SK-N-SH (cell line): ENCODE measurements at regions not wholly inside any gene's neighbourhood (a gene's known extent, or its start where the extent isn't known, plus 50 kb on each side); places are given as distances from the start of the nearest gene placed in this dataset.

Experiments
- CTCF ChIA-PET: fragments of 300-600, 350-600 bp; formaldehyde crosslinking; extraction: SDS; loops from one replicate; lab custom pipeline; 2021; lab: Yijun Ruan, JAX
- POLR2A ChIA-PET: fragments of 350-600 bp; sonication (Branson Sonifier 250); formaldehyde crosslinking; extraction: SDS; loops from one replicate; lab custom pipeline; 2020; ENCODE audit warnings: antibody characterized with exemption, inconsistent platforms; lab: Yijun Ruan, JAX
- DNase-seq: peaks from one replicate; pipeline ENCODE4 v3.0.0; 2012
- H2AFZ ChIP-seq: fragments of 200-600 bp; sonication (generic); 2 replicates; pipeline ENCODE4 v1.8.1; 2016; ENCODE audit warnings: antibody characterized with exemption, mild to moderate bottlenecking, low read depth
- H3F3A ChIP-seq: fragments of 200-600 bp; sonication (generic); replicated peaks from 2 replicates; pipeline ENCODE3; 2016; ENCODE audit warnings: antibody characterized with exemption, mild to moderate bottlenecking; ENCODE audit not compliant: insufficient read depth
- H3K27ac ChIP-seq, 2 experiments: fragments of 200-500 bp in 1 of 2; fragments of 200-600 bp in 1 of 2; sonication (Bioruptor generic) in 1 of 2; sonication (generic), shearing (Covaris generic) in 1 of 2; 2 replicates each; pipeline versions ENCODE4 v1.5.1 to v1.6.1; 2014 to 2016; ENCODE audit warnings: low read depth in 2 of 2, inconsistent platforms in 1 of 2, low read length in 1 of 2, mild to moderate bottlenecking in 1 of 2, mixed read lengths in 1 of 2
- H3K27me3 ChIP-seq: fragments of 200-600 bp; sonication (generic), shearing (Covaris generic); 2 replicates; pipeline ENCODE4 v1.6.1; 2016; ENCODE audit warnings: mixed run types; ENCODE audit not compliant: insufficient read depth
- H3K36me3 ChIP-seq, 2 experiments: fragments of 200-500 bp in 1 of 2; fragments of 200-600 bp in 1 of 2; sonication (Bioruptor generic) in 1 of 2; sonication (generic) in 1 of 2; replicated peaks in 1 of 2; 2 replicates each; pipeline versions ENCODE3 to v1.5.1; 2014 to 2016; ENCODE audit warnings: low read length in 1 of 2, mild to moderate bottlenecking in 1 of 2; ENCODE audit not compliant: insufficient read depth in 2 of 2, control insufficient read depth in 1 of 2
- H3K4me1 ChIP-seq, 2 experiments: fragments of 200-500 bp in 1 of 2; fragments of 200-600 bp in 1 of 2; sonication (Bioruptor generic) in 1 of 2; sonication (generic), shearing (Covaris generic) in 1 of 2; 2 replicates each; pipeline versions ENCODE4 v1.5.1 to v1.6.1; 2014 to 2016; ENCODE audit warnings: low read depth in 1 of 2, low read length in 1 of 2, mixed run types in 1 of 2; ENCODE audit not compliant: insufficient read depth in 2 of 2, control insufficient read depth in 1 of 2
- H3K4me2 ChIP-seq: fragments of 200-600 bp; sonication (generic), shearing (Covaris generic); 2 replicates; pipeline ENCODE4 v1.6.1; 2017; ENCODE audit warnings: mixed run types
- H3K4me3 ChIP-seq, 2 experiments: fragments of 200-500 bp in 1 of 2; fragments of 200-600 bp in 1 of 2; sonication (Bioruptor generic) in 1 of 2; sonication (generic), shearing (Covaris generic) in 1 of 2; 2 replicates each; pipeline versions ENCODE4 v1.5.1 to v1.8.1; 2014 to 2016; ENCODE audit warnings: low read depth in 2 of 2, inconsistent platforms in 1 of 2, low read length in 1 of 2, mild to moderate bottlenecking in 1 of 2, mixed read lengths in 1 of 2, moderate library complexity in 1 of 2
- H3K79me2 ChIP-seq: fragments of 200-600 bp; sonication (generic); 2 replicates; pipeline ENCODE4 v1.8.1; 2017; ENCODE audit warnings: mild to moderate bottlenecking; ENCODE audit not compliant: insufficient read depth
- H3K9ac ChIP-seq: fragments of 200-600 bp; sonication (generic); 2 replicates; pipeline ENCODE4 v1.6.1; 2017; ENCODE audit warnings: mixed run types
- H3K9me2 ChIP-seq: fragments of 200-600 bp; sonication (generic); 2 replicates; pipeline ENCODE4 v1.6.1; 2017; ENCODE audit warnings: mixed run types
- H3K9me3 ChIP-seq: fragments of 200-600 bp; sonication (generic); 2 replicates; pipeline ENCODE4 v1.6.1; 2017; ENCODE audit warnings: mixed run types, mild to moderate bottlenecking, moderate library complexity
- H4K20me1 ChIP-seq: fragments of 200-600 bp; sonication (generic); 2 replicates; pipeline ENCODE4 v1.6.1; 2017; ENCODE audit warnings: mild to moderate bottlenecking, mixed run types; ENCODE audit not compliant: insufficient read depth
- CHD2 ChIP-seq: fragments of 150-350 bp; IDR thresholded peaks from 2 replicates; pipeline ENCODE4 v1.6.1; 2018; ENCODE audit warnings: low read length; ENCODE audit not compliant: partially characterized antibody
- EP300 ChIP-seq, 2 experiments: IDR thresholded peaks; 2 replicates each; pipeline versions ENCODE4 v1.4.0 to v1.6.1; 2012; ENCODE audit warnings: borderline replicate concordance in 1 of 2, low read depth in 1 of 2, low read length in 1 of 2
- EZH2phosphoT487 ChIP-seq: fragments of 200-600 bp; sonication (generic); IDR thresholded peaks from 2 replicates; pipeline ENCODE4 v1.6.1; 2017; ENCODE audit warnings: low read depth, mixed run types, mild to moderate bottlenecking, antibody characterized with exemption, moderate library complexity, borderline replicate concordance
- FOSL2 ChIP-seq: IDR thresholded peaks from 2 replicates; pipeline ENCODE4 v1.4.0; 2012; ENCODE audit warnings: low read depth, mild to moderate bottlenecking, moderate library complexity, borderline replicate concordance
- GABPA ChIP-seq: IDR thresholded peaks from 2 replicates; pipeline ENCODE4 v1.4.0; 2012; ENCODE audit warnings: low read depth, mild to moderate bottlenecking
- GATA2 ChIP-seq: sonication (generic); formaldehyde crosslinking; IDR thresholded peaks from 2 replicates; pipeline ENCODE4 v1.5.0; 2020; ENCODE audit warnings: mild to moderate bottlenecking, missing genetic modification reagents
- IRF3 ChIP-seq: fragments of 150-350 bp; IDR thresholded peaks from 2 replicates; pipeline ENCODE4 v1.6.1; 2016; ENCODE audit warnings: mild to moderate bottlenecking, low read depth, low read length
- JUND ChIP-seq: IDR thresholded peaks from 2 replicates; pipeline ENCODE4 v1.4.0; 2012
- MAX ChIP-seq: IDR thresholded peaks from 2 replicates; pipeline ENCODE4 v1.4.0; 2012; ENCODE audit warnings: low read depth
- PBX3 ChIP-seq: IDR thresholded peaks from 2 replicates; pipeline ENCODE4; 2012
- RCOR1 ChIP-seq: fragments of 150-350 bp; IDR thresholded peaks from 2 replicates; pipeline ENCODE4 v1.6.1; 2017; ENCODE audit warnings: antibody characterized with exemption, low read length
- REST ChIP-seq: IDR thresholded peaks from 2 replicates; pipeline ENCODE4 v1.6.1; 2012; ENCODE audit warnings: mild to moderate bottlenecking, low read depth, low read length, moderate library complexity
- RFX5 ChIP-seq: IDR thresholded peaks from 2 replicates; pipeline ENCODE4 v1.6.1; 2012; ENCODE audit warnings: mild to moderate bottlenecking, improper control_type of control experiment, low read length
- SMC3 ChIP-seq: IDR thresholded peaks from 2 replicates; pipeline ENCODE4 v1.6.1; 2012; ENCODE audit warnings: low read depth, low read length, improper control_type of control experiment
- TCF12 ChIP-seq: IDR thresholded peaks from 2 replicates; pipeline ENCODE4 v1.4.0; 2012
- TEAD4 ChIP-seq: IDR thresholded peaks from 2 replicates; pipeline ENCODE4 v1.4.0; 2012; ENCODE audit warnings: mild to moderate bottlenecking, borderline replicate concordance; ENCODE audit not compliant: insufficient read depth
- USF1 ChIP-seq: IDR thresholded peaks from 2 replicates; pipeline ENCODE4 v1.4.0; 2012; ENCODE audit warnings: low read depth, borderline replicate concordance
- WGBS: methylation state at CpG from one replicate; pipeline ENCODE4 v1.1.6; 2017; ENCODE audit warnings: low lambda C conversion rate; 5-methylcytosine and 5-hydroxymethylcytosine counted together

GRCh38 chr1:215402147-215402546 is 165.0 kb upstream of the KCTD3 start:
- no peaks in the 10 kb centered on the region for H3K9me2 ChIP-seq
- H3K9me3 ChIP-seq = no peaks in the 10 kb centered on the region
- H3K27me3 ChIP-seq = no peaks in the 10 kb centered on the region
- no peak overlapping the region for H3K9ac ChIP-seq
- no peak overlapping the region for H2AFZ ChIP-seq
- H3K36me3 ChIP-seq = no peaks in the 10 kb centered on the region
- H3K79me2 ChIP-seq = no peaks in the 10 kb centered on the region
- no peaks in the 10 kb centered on the region for H3K4me1 ChIP-seq
- H3K27ac ChIP-seq = no peak overlapping the region
- ChIA-PET CTCF (no interaction called here), POLR2A (no interaction called here)
- H3K4me2 ChIP-seq = no peak overlapping the region
- no peak for DNase-seq
- 18% methylated on average over 5 of the region's 5 CpGs for WGBS
- no peaks in the 10 kb centered on the region for H3F3A ChIP-seq
- TF ChIP-seq CHD2 = no peak
- no peak for TF ChIP-seq RFX5
- no peak for TF ChIP-seq USF1
- TF ChIP-seq MAX = no peak
- no peak for TF ChIP-seq IRF3
- no peak for TF ChIP-seq FOSL2
- TF ChIP-seq GABPA = no peak
- TF ChIP-seq TEAD4 = no peak
- no peak for TF ChIP-seq REST
- no peak for TF ChIP-seq EZH2phosphoT487
- TF ChIP-seq GATA2 (CRISPR knock-in tag) = no peak
- no peak for TF ChIP-seq EP300 (IDR thresholded peaks at IDR 0.05; ENCODE audit: borderline replicate concordance in 1 of 2, low read depth in 1 of 2, low read length in 1 of 2)
- no peak for TF ChIP-seq JUND
- no peak for TF ChIP-seq RCOR1
- no peak for TF ChIP-seq SMC3
- TF ChIP-seq PBX3 = no peak
- TF ChIP-seq TCF12 = no peak
- no peak overlapping the region for H3K4me3 ChIP-seq
- H4K20me1 ChIP-seq = no peaks in the 10 kb centered on the region
